ENCODE measurements at regions not wholly inside any gene's neighbourhood (a gene's known extent, or its start where the extent isn't known, plus 50 kb on each side); places are given as distances from the start of the nearest gene placed in this dataset.

DNA sequence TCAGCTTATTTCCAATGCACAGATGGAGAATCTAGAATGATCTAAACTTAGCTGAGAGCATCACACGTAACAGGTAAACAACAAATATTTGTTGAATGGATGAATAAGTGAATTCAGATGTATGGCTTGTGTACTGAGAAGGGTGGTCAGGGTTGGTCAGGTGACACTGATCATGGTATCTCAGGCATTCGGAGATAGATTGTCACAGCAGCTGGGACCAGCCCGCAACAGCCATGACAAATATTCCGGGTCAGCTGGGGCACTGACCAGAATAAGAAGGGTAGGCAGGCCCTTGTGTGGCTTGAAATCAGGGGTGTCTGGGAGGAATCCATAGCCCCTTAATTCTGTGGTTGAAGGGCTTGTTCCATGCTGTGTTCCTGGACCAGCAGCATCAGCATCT lies 159.4 kb upstream of the ARX start:
- TF ChIP-seq ZNF219 (CRISPR knock-in tag; IDR thresholded peaks at IDR 0.05; ENCODE audit: borderline replicate concordance) (no peak), SOX15 (CRISPR knock-in tag; IDR thresholded peaks at IDR 0.05) (no peak), GABPB1 (CRISPR knock-in tag; IDR thresholded peaks at IDR 0.05) (no peak), NFATC4 (CRISPR knock-in tag; IDR thresholded peaks at IDR 0.05) (no peak), ZNF263 (CRISPR knock-in tag; IDR thresholded peaks at IDR 0.05; ENCODE audit: low read depth) (no peak), FOXP1 (CRISPR knock-in tag; IDR thresholded peaks at IDR 0.05; ENCODE audit: borderline replicate concordance) (no peak), CREB1 (CRISPR knock-in tag; IDR thresholded peaks at IDR 0.05) (no peak), IRF2 (CRISPR knock-in tag; IDR thresholded peaks at IDR 0.05; ENCODE audit: borderline replicate concordance, low read depth) (no peak), ZNF423 (CRISPR knock-in tag; IDR thresholded peaks at IDR 0.05) (no peak)
- TF ChIP-seq, protein P1, sequence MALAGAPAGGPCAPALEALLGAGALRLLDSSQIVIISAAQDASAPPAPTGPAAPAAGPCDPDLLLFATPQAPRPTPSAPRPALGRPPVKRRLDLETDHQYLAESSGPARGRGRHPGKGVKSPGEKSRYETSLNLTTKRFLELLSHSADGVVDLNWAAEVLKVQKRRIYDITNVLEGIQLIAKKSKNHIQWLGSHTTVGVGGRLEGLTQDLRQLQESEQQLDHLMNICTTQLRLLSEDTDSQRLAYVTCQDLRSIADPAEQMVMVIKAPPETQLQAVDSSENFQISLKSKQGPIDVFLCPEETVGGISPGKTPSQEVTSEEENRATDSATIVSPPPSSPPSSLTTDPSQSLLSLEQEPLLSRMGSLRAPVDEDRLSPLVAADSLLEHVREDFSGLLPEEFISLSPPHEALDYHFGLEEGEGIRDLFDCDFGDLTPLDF (CRISPR knock-in tag; IDR thresholded peaks at IDR 0.05) = no peak
- TF ChIP-seq, protein P2, sequence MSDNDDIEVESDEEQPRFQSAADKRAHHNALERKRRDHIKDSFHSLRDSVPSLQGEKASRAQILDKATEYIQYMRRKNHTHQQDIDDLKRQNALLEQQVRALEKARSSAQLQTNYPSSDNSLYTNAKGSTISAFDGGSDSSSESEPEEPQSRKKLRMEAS (CRISPR knock-in tag; IDR thresholded peaks at IDR 0.05) = no peak
- TF ChIP-seq, protein P3, sequence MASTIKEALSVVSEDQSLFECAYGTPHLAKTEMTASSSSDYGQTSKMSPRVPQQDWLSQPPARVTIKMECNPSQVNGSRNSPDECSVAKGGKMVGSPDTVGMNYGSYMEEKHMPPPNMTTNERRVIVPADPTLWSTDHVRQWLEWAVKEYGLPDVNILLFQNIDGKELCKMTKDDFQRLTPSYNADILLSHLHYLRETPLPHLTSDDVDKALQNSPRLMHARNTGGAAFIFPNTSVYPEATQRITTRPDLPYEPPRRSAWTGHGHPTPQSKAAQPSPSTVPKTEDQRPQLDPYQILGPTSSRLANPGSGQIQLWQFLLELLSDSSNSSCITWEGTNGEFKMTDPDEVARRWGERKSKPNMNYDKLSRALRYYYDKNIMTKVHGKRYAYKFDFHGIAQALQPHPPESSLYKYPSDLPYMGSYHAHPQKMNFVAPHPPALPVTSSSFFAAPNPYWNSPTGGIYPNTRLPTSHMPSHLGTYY (CRISPR knock-in tag; IDR thresholded peaks at IDR 0.05) = no peak
- TF ChIP-seq, protein P4, sequence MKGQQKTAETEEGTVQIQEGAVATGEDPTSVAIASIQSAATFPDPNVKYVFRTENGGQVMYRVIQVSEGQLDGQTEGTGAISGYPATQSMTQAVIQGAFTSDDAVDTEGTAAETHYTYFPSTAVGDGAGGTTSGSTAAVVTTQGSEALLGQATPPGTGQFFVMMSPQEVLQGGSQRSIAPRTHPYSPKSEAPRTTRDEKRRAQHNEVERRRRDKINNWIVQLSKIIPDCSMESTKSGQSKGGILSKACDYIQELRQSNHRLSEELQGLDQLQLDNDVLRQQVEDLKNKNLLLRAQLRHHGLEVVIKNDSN (CRISPR knock-in tag; IDR thresholded peaks at IDR 0.05) = no peak
- POLR2A ChIA-PET = no interaction called here
- CTCF ChIA-PET = interaction anchor here (1.1 kb wide), 1 partner anchor 155 kb away, joined by 3 read pairs; no protein-coding TSS in a partner anchor
- Mint-ChIP-seq H3K27ac (no peak overlapping the region), H3K4me1 (peaks cover 56% of the 10 kb centered on the region), H3K27me3 (ENCODE audit: low read depth) (no peaks in the 10 kb centered on the region), H3K36me3 (no peaks in the 10 kb centered on the region), H3K4me3 (no peak overlapping the region), H3K9me3 (no peaks in the 10 kb centered on the region)
- ATAC-seq = no peak
- no peak for DNase-seq (ENCODE audit: low spot score)

DNA sequence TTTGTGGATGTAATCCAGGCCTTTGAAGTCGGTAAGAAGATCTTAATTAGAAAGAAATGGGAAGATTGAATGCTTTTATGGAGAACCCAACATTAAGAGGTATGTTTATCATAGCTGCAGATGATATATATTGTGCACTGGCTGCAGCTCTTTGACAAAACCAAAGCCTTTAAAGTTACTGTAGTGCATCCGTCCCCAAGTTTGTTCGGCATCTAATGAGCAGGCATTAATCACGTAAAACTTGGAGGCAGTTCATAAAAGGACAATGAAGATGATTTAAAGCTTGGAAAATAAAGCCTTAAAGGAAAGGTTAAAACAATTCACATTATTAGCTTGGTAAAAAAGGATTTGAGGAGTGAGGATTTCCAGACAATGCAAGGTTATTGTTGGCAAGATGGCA lies 150.8 kb upstream of the ARX start:
- no peak for ATAC-seq
- Mint-ChIP-seq H3K4me3 (no peak overlapping the region), H3K36me3 (no peaks in the 10 kb centered on the region), H3K27me3 (ENCODE audit: low read depth) (no peaks in the 10 kb centered on the region), H3K27ac (no peak overlapping the region), H3K9me3 (no peaks in the 10 kb centered on the region), H3K4me1 (0 out of 2 replicates have a peak, but pooled peaks cover 2% of the 10 kb centered on the region)
- ChIA-PET CTCF (interaction anchor here (2.3 kb wide), 1 partner anchor 23 kb away, joined by 6 read pairs; no protein-coding TSS in a partner anchor), POLR2A (no interaction called here)
- no peak for DNase-seq (ENCODE audit: low spot score)
- TF ChIP-seq ESRRA (CRISPR knock-in tag; IDR thresholded peaks at IDR 0.05; ENCODE audit: borderline replicate concordance) (no peak), NR1H2 (CRISPR knock-in tag; IDR thresholded peaks at IDR 0.05) (no peak), PRRX2 (CRISPR knock-in tag; IDR thresholded peaks at IDR 0.05) (no peak), CBFB (CRISPR knock-in tag; IDR thresholded peaks at IDR 0.05; ENCODE audit: low read depth) (no peak), ZNF121 (CRISPR knock-in tag; IDR thresholded peaks at IDR 0.05) (no peak), ZNF423 (CRISPR knock-in tag; IDR thresholded peaks at IDR 0.05) (no peak), SOX15 (CRISPR knock-in tag; IDR thresholded peaks at IDR 0.05) (no peak), FOXP1 (CRISPR knock-in tag; IDR thresholded peaks at IDR 0.05; ENCODE audit: borderline replicate concordance) (no peak), GRHL2 (CRISPR knock-in tag; IDR thresholded peaks at IDR 0.05; ENCODE audit: insufficient replicate concordance, severe bottlenecking) (no peak), OVOL2 (CRISPR knock-in tag; IDR thresholded peaks at IDR 0.05; ENCODE audit: borderline replicate concordance) (no peak)

DNA sequence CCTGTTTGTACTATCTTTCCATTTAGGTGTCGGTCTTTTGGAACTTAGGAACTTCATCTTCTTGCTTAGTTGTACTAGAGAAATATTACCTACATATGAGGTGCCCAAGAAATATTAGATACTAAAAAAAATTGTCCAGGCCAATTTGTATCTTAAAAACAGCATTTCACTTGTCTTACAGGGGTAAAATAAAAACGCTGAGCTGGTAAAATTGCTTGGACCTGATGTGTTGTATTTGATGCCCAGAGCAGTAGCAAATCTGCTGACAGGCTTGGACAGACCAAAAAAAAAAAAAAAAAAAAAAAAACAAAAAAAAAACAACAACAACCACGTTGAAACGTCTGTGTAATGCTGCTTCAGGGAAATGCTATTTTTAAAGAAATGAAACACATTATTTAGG lies 150.4 kb upstream of the ARX start:
- POLR2A ChIA-PET = no interaction called here
- 0 out of 2 replicates have a peak, but pooled peaks cover 2% of the 10 kb centered on the region for H3K4me1 Mint-ChIP-seq
- CTCF ChIA-PET = interaction anchor here (2.3 kb wide), 1 partner anchor 23 kb away, joined by 6 read pairs; no protein-coding TSS in a partner anchor
- no peak for ATAC-seq
- no peaks in the 10 kb centered on the region for H3K36me3 Mint-ChIP-seq
- no peaks in the 10 kb centered on the region for H3K9me3 Mint-ChIP-seq
- no peak for DNase-seq (ENCODE audit: low spot score)
- H3K27me3 Mint-ChIP-seq (ENCODE audit: low read depth) = no peaks in the 10 kb centered on the region
- no peak overlapping the region for H3K27ac Mint-ChIP-seq
- TF ChIP-seq, protein P5, sequence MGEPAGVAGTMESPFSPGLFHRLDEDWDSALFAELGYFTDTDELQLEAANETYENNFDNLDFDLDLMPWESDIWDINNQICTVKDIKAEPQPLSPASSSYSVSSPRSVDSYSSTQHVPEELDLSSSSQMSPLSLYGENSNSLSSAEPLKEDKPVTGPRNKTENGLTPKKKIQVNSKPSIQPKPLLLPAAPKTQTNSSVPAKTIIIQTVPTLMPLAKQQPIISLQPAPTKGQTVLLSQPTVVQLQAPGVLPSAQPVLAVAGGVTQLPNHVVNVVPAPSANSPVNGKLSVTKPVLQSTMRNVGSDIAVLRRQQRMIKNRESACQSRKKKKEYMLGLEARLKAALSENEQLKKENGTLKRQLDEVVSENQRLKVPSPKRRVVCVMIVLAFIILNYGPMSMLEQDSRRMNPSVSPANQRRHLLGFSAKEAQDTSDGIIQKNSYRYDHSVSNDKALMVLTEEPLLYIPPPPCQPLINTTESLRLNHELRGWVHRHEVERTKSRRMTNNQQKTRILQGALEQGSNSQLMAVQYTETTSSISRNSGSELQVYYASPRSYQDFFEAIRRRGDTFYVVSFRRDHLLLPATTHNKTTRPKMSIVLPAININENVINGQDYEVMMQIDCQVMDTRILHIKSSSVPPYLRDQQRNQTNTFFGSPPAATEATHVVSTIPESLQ (CRISPR knock-in tag; IDR thresholded peaks at IDR 0.05) = no peak
- TF ChIP-seq FOXJ3 (CRISPR knock-in tag; IDR thresholded peaks at IDR 0.05; ENCODE audit: borderline replicate concordance) (no peak), SMAD3 (CRISPR knock-in tag; IDR thresholded peaks at IDR 0.05; ENCODE audit: borderline replicate concordance) (no peak), NFE2L1 (CRISPR knock-in tag; IDR thresholded peaks at IDR 0.05) (no peak), ESRRA (CRISPR knock-in tag; IDR thresholded peaks at IDR 0.05; ENCODE audit: borderline replicate concordance) (no peak), TP53 (CRISPR knock-in tag; IDR thresholded peaks at IDR 0.05) (no peak), TEAD1 (CRISPR knock-in tag; IDR thresholded peaks at IDR 0.05) (no peak), MXD4 (CRISPR knock-in tag; IDR thresholded peaks at IDR 0.05; ENCODE audit: borderline replicate concordance) (no peak)
- no peak overlapping the region for H3K4me3 Mint-ChIP-seq

Data from WTC11 (cell line).